ENCODE measurements at regions not wholly inside any gene's neighbourhood (a gene's known extent, or its start where the extent isn't known, plus 50 kb on each side); places are given as distances from the start of the nearest gene placed in this dataset.

DNA sequence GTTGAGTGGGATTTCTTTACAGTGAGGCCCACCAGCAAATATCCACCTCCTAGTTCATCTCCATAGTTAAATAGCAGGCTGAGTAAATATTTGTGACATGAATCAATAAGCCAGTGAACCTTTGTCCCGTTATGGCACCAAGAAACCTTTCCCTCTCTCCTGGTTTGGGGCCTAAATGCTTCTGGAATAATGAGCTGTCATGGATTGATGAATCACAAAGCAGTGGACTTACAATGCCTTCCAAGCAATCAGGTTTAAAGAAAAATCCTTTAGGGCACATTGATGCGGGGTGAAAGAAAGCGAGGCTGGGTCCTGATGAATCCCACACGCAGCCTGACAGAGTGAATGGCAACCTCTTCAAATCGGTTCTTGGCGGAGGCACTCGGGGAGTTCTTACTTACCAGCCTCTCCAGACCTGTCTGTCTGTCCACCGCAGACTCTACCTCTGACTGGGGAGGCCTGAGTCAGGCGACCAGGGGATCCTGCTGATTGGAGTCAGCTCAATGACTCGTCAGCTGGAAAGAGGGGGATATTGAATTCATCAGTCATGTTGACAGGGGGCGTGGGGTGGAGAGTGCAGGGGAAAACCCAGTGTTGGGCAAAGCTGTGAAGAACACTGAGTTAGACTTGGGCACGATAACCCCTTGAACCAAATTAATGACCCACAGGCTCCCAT, 247.3 kb downstream of the PLPP3 start (continued):
- TF ChIP-seq, protein P1, sequence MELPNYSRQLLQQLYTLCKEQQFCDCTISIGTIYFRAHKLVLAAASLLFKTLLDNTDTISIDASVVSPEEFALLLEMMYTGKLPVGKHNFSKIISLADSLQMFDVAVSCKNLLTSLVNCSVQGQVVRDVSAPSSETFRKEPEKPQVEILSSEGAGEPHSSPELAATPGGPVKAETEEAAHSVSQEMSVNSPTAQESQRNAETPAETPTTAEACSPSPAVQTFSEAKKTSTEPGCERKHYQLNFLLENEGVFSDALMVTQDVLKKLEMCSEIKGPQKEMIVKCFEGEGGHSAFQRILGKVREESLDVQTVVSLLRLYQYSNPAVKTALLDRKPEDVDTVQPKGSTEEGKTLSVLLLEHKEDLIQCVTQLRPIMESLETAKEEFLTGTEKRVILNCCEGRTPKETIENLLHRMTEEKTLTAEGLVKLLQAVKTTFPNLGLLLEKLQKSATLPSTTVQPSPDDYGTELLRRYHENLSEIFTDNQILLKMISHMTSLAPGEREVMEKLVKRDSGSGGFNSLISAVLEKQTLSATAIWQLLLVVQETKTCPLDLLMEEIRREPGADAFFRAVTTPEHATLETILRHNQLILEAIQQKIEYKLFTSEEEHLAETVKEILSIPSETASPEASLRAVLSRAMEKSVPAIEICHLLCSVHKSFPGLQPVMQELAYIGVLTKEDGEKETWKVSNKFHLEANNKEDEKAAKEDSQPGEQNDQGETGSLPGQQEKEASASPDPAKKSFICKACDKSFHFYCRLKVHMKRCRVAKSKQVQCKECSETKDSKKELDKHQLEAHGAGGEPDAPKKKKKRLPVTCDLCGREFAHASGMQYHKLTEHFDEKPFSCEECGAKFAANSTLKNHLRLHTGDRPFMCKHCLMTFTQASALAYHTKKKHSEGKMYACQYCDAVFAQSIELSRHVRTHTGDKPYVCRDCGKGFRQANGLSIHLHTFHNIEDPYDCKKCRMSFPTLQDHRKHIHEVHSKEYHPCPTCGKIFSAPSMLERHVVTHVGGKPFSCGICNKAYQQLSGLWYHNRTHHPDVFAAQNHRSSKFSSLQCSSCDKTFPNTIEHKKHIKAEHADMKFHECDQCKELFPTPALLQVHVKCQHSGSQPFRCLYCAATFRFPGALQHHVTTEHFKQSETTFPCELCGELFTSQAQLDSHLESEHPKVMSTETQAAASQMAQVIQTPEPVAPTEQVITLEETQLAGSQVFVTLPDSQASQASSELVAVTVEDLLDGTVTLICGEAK (IDR thresholded peaks at IDR 0.05) = no peak
- TF ChIP-seq, protein P1 (CRISPR knock-in tag; IDR thresholded peaks at IDR 0.05) = peak; percentile 45; the same call in 1 of the 2 replicates
- TF ChIP-seq TCF12 (IDR thresholded peaks at IDR 0.05) (no peak), TCF12 (CRISPR knock-in tag; IDR thresholded peaks at IDR 0.05) (no peak), ZIK1 (CRISPR knock-in tag; IDR thresholded peaks at IDR 0.05; ENCODE audit: borderline replicate concordance, low read depth) (no peak), NR2C2 (CRISPR knock-in tag; IDR thresholded peaks at IDR 0.05; ENCODE audit: borderline replicate concordance) (peak; percentile 42; the same call in 1 of the 2 replicates), NFKBIZ (CRISPR knock-in tag; IDR thresholded peaks at IDR 0.05) (no peak), ZNF224 (CRISPR knock-in tag; IDR thresholded peaks at IDR 0.05) (no peak), KLF11 (CRISPR knock-in tag; IDR thresholded peaks at IDR 0.05) (no peak), ZNF777 (CRISPR knock-in tag; IDR thresholded peaks at IDR 0.05) (no peak), SRSF9 (IDR thresholded peaks at IDR 0.05; ENCODE audit: borderline replicate concordance, insufficient read depth, low read depth, low read length, poor library complexity, severe bottlenecking) (no peak), SRSF1 (optimal IDR thresholded peaks at IDR 0.05; ENCODE audit: low read depth, low read length) (no peak)
- TF ChIP-seq, protein P2, sequence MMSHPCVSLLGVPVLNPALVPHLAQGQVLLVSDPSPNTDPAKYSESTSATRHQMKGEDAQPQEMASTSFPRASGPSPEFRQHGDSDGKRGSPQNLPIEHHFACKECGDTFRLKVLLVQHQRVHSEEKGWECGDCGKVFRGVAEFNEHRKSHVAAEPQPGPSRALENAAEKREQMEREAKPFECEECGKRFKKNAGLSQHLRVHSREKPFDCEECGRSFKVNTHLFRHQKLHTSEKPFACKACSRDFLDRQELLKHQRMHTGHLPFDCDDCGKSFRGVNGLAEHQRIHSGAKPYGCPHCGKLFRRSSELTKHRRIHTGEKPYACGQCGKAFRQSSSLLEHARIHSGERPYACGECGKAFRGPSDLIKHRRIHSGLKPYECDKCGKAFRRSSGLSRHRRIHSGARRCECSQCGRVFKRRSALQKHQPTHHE (CRISPR knock-in tag; IDR thresholded peaks at IDR 0.05; ENCODE audit: borderline replicate concordance) = no peak
- TF ChIP-seq, protein P3, sequence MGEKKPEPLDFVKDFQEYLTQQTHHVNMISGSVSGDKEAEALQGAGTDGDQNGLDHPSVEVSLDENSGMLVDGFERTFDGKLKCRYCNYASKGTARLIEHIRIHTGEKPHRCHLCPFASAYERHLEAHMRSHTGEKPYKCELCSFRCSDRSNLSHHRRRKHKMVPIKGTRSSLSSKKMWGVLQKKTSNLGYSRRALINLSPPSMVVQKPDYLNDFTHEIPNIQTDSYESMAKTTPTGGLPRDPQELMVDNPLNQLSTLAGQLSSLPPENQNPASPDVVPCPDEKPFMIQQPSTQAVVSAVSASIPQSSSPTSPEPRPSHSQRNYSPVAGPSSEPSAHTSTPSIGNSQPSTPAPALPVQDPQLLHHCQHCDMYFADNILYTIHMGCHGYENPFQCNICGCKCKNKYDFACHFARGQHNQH (CRISPR knock-in tag; IDR thresholded peaks at IDR 0.05) = peak; percentile 28; the same call in 1 of the 2 replicates
- TF ChIP-seq, protein P4, sequence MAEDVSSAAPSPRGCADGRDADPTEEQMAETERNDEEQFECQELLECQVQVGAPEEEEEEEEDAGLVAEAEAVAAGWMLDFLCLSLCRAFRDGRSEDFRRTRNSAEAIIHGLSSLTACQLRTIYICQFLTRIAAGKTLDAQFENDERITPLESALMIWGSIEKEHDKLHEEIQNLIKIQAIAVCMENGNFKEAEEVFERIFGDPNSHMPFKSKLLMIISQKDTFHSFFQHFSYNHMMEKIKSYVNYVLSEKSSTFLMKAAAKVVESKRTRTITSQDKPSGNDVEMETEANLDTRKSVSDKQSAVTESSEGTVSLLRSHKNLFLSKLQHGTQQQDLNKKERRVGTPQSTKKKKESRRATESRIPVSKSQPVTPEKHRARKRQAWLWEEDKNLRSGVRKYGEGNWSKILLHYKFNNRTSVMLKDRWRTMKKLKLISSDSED (CRISPR knock-in tag; IDR thresholded peaks at IDR 0.05) = no peak
- TF ChIP-seq, protein P5, sequence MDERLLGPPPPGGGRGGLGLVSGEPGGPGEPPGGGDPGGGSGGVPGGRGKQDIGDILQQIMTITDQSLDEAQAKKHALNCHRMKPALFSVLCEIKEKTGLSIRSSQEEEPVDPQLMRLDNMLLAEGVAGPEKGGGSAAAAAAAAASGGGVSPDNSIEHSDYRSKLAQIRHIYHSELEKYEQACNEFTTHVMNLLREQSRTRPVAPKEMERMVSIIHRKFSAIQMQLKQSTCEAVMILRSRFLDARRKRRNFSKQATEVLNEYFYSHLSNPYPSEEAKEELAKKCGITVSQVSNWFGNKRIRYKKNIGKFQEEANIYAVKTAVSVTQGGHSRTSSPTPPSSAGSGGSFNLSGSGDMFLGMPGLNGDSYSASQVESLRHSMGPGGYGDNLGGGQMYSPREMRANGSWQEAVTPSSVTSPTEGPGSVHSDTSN (CRISPR knock-in tag; IDR thresholded peaks at IDR 0.05) = no peak; the same call in 1 of the 2 replicates
